Fibroblast of the aortic adventitia (primary cell): ENCODE measurements at regions not wholly inside any gene's neighbourhood (a gene's known extent, or its start where the extent isn't known, plus 50 kb on each side); places are given as distances from the start of the nearest gene placed in this dataset.

ENCODE experiments used
- DNase-seq: peaks from one replicate; pipeline ENCODE4 v3.0.0-alpha.2; 2010; ENCODE audit warnings: low read depth
- H3K4me3 ChIP-seq: 2 replicates; pipeline ENCODE4 v1.5.1; 2011; ENCODE audit warnings: low read depth, mild to moderate bottlenecking, control low read depth, low read length, moderate library complexity
- CTCF ChIP-seq: IDR thresholded peaks from 2 replicates; pipeline ENCODE4 v1.5.1; 2011; ENCODE audit warnings: mild to moderate bottlenecking, low read length, control low read depth, inconsistent platforms; ENCODE audit not compliant: insufficient read depth

- no peak overlapping the region for H3K4me3 ChIP-seq
- TF ChIP-seq CTCF: no peak
- DNase-seq: no peak
These were observed 116.5 kb downstream of the UCHL1 start for GRCh38 chr4:41373221-41373620.

GRCh38 chr4:41374490-41374889 is 117.8 kb downstream of the UCHL1 start:
- DNase-seq: no peak
- TF ChIP-seq CTCF: no peak
- H3K4me3 ChIP-seq: no peak overlapping the region

GRCh38 chr4:41375561-41375960 is 118.8 kb downstream of the UCHL1 start:
- DNase-seq: no peak
- no peak overlapping the region for H3K4me3 ChIP-seq
- no peak for TF ChIP-seq CTCF

- H3K4me3 ChIP-seq: no peak overlapping the region
- no peak for DNase-seq
- TF ChIP-seq CTCF: no peak
These were observed 120.5 kb downstream of the UCHL1 start for GRCh38 chr4:41377196-41377595.

GRCh38 chr4:41379230-41379629 is 122.5 kb downstream of the UCHL1 start:
- DNase-seq: no peak
- TF ChIP-seq CTCF: no peak
- H3K4me3 ChIP-seq: no peak overlapping the region

GRCh38 chr4:41380511-41381157 is 123.9 kb downstream of the UCHL1 start:
- H3K4me3 ChIP-seq: no peak overlapping the region
- DNase-seq: no peak
- TF ChIP-seq CTCF: no peak

GRCh38 chr4:41381384-41381783 is 124.7 kb downstream of the UCHL1 start:
- no peak for TF ChIP-seq CTCF
- no peak overlapping the region for H3K4me3 ChIP-seq
- no peak for DNase-seq
